ENCODE measurements at regions not wholly inside any gene's neighbourhood (a gene's known extent, or its start where the extent isn't known, plus 50 kb on each side); places are given as distances from the start of the nearest gene placed in this dataset.
"Not testable (repeated sequence)": the region's sequence is repeated elsewhere in the genome, so short reads cannot be mapped to it uniquely, and the experiment has no call there.

DNA sequence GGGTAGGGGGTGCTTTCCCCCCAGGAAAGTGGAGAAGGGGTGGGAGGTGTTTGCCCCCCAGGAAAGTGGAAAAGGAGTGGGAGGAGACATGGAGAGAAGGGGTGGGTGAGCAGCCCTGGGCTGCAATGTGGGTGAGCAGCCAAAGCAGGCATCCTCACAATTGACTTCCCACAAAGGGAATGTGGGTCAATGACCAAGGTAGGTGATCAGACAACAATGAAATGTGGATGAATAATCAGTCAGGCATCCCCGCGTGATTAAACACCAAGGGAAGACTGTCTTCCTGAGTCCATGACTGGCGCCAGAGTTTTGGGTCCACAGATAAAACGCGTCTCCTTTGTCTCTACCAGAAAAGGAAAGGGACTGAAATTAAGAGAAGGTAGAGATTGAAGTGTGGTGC, 558.8 kb downstream of the ADGRL2 start:
- H3K36me3 ChIP-seq (ENCODE audit: insufficient read depth, low read length); H3K4me3 ChIP-seq (ENCODE audit: low read depth in 1 of 2, low read length in 2 of 2); H3K9me3 ChIP-seq (ENCODE audit: low read length); H3K27ac ChIP-seq (ENCODE audit: low read depth, low read length); H3K4me1 ChIP-seq (ENCODE audit: insufficient read depth, low read length); H3K27me3 ChIP-seq (ENCODE audit: control insufficient read depth in 1 of 2, insufficient read depth in 2 of 2, low read length in 2 of 2); H3K9ac ChIP-seq (ENCODE audit: low read length): not testable (repeated sequence)

DNA sequence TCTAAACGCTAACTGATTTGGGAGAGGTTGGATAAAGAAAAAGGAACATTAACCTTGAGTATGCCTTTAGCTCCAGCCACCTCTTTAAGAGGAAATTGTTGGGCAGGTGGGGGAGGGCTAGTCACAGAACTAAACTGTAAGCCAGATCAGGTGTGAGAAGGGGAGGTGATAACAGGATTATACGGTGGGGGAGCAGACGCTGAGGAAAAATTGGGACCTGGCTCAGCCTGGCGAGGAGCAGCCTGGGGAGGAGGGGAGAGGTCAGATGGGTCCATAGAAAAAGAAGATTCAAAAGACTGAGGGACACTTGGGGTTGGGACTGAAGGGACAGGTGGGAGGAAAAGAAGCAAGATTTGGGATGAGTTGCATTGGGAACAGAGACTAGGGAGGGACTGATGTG, 558.0 kb downstream of the ADGRL2 start:
- not testable (repeated sequence) for H3K9ac ChIP-seq (ENCODE audit: low read length); H3K4me3 ChIP-seq (ENCODE audit: low read depth in 1 of 2, low read length in 2 of 2); H3K9me3 ChIP-seq (ENCODE audit: low read length); H3K36me3 ChIP-seq (ENCODE audit: insufficient read depth, low read length); H3K4me1 ChIP-seq (ENCODE audit: insufficient read depth, low read length); H3K27me3 ChIP-seq (ENCODE audit: control insufficient read depth in 1 of 2, insufficient read depth in 2 of 2, low read length in 2 of 2); H3K27ac ChIP-seq (ENCODE audit: low read depth, low read length)

DNA sequence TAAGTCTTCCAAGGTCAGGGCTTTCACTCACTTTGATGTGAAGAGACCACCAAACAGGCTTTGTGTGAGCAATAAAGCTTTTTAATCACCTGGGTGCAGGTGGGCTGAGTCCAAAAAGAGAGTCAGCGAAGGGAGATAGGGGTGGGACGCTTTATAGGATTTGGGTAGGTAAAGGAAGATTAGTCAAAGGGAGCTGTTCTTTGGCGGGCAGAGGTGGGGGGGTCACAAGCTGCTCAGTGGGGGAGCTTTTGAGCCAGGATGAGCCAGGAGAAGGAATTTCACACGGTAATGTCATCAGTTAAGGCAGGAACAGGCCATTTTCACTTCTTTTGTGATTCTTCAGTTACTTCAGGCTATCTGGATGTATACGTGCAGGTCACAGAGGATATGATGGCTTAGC, 553.8 kb downstream of the ADGRL2 start:
- H3K4me3 ChIP-seq (ENCODE audit: low read depth in 1 of 2, low read length in 2 of 2); H3K36me3 ChIP-seq (ENCODE audit: insufficient read depth, low read length); H3K27ac ChIP-seq (ENCODE audit: low read depth, low read length); H3K9me3 ChIP-seq (ENCODE audit: low read length); H3K4me1 ChIP-seq (ENCODE audit: insufficient read depth, low read length); H3K27me3 ChIP-seq (ENCODE audit: control insufficient read depth in 1 of 2, insufficient read depth in 2 of 2, low read length in 2 of 2); H3K9ac ChIP-seq (ENCODE audit: low read length): not testable (repeated sequence)

DNA sequence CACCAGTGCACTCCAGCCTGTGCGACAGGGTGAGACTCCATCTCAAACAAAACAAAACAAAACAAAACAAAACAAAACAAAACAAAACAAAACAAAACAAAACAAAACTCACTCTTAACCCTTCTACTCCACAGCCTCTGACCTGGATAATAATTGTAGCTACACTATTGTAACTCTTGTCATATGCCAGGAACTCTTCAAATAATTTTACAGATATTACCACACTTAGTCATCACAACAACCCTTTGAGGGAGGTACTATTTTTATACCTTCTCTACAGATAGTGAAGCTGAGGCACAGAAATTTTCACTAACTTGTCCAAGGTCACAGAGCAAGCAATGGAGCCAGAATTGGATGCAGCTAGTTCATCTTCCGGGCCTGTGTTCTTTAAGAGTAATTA, 547.8 kb downstream of the ADGRL2 start:
- Histone ChIP-seq H3K4me3 (ENCODE audit: low read depth in 1 of 2, low read length in 2 of 2) (no peak overlapping the region), H3K27me3 (ENCODE audit: control insufficient read depth in 1 of 2, insufficient read depth in 2 of 2, low read length in 2 of 2) (no peaks in the 10 kb centered on the region), H3K9ac (ENCODE audit: low read length) (no peak overlapping the region), H3K4me1 (ENCODE audit: insufficient read depth, low read length) (no peaks in the 10 kb centered on the region), H3K9me3 (ENCODE audit: low read length) (no peaks in the 10 kb centered on the region), H3K27ac (ENCODE audit: low read depth, low read length) (no peak overlapping the region), H3K36me3 (ENCODE audit: insufficient read depth, low read length) (no peaks in the 10 kb centered on the region)

DNA sequence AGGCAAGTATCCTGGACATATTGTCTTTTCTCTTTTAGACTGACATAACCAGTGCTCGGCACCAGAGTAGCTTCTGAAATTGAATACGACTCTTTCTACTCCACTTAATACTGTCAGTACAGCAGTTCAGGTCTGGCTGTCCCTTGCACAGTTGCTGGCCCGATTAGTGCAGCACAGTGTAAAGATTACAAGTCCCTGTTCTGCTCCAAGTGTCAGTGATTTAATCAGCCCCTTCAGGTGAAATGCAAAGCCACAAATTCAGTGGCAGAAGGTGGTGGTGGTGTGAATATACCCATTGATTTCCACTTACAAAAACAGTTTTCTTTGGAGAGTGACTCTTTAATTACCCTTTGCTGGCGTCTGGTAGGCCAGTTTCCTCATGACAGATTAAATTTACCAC, 545.4 kb downstream of the ADGRL2 start:
- H3K27me3 ChIP-seq (ENCODE audit: control insufficient read depth in 1 of 2, insufficient read depth in 2 of 2, low read length in 2 of 2) = no peaks in the 10 kb centered on the region
- no peak overlapping the region for H3K4me3 ChIP-seq (ENCODE audit: low read depth in 1 of 2, low read length in 2 of 2)
- H3K27ac ChIP-seq (ENCODE audit: low read depth, low read length) = no peak overlapping the region
- no peaks in the 10 kb centered on the region for H3K9me3 ChIP-seq (ENCODE audit: low read length)
- no peaks in the 10 kb centered on the region for H3K36me3 ChIP-seq (ENCODE audit: insufficient read depth, low read length)
- no peak overlapping the region for H3K9ac ChIP-seq (ENCODE audit: low read length)
- H3K4me1 ChIP-seq (ENCODE audit: insufficient read depth, low read length) = no peaks in the 10 kb centered on the region

DNA sequence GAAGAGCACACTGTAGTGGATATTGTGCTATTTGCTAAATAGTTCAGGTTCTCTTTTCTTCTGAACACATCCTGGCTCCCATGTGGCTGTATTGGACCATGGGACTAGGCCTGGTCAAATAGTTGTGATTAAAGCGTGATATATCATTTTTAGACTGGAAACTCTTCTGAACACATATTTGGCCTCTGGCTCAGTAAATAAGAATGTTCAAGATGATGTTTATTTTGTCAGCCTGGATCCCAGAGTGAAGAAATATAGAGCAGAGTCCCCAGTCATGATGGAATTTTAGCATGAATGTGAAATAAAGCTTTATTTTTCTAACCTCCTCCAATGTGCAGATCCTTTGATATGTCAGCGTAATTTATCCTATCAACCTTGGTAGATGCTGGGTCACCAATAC, 542.6 kb downstream of the ADGRL2 start:
- Histone ChIP-seq H3K4me3 (ENCODE audit: low read depth in 1 of 2, low read length in 2 of 2) (no peak overlapping the region), H3K4me1 (ENCODE audit: insufficient read depth, low read length) (no peaks in the 10 kb centered on the region), H3K27ac (ENCODE audit: low read depth, low read length) (no peak overlapping the region), H3K36me3 (ENCODE audit: insufficient read depth, low read length) (no peaks in the 10 kb centered on the region), H3K9ac (ENCODE audit: low read length) (no peak overlapping the region), H3K27me3 (ENCODE audit: control insufficient read depth in 1 of 2, insufficient read depth in 2 of 2, low read length in 2 of 2) (no peaks in the 10 kb centered on the region), H3K9me3 (ENCODE audit: low read length) (no peaks in the 10 kb centered on the region)

DNA sequence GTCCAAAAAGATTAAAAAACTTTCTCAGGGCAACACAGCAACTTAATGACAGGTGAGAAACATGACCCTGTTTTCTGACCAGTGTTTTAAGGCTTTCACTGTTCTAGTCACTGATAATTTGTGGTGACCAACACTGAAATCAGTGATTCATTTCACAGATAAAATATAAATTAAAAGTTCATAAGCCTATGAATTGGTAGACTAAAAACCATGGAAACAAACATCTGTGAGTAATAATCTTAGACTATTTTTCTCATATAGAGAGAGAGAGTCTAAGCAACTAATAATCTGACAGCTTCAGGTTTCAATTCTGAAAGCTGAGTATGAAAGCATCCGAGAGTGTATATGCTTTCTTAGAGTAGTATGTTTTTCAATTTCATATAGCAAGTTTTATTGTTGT, 536.9 kb downstream of the ADGRL2 start:
- Histone ChIP-seq H3K9ac (ENCODE audit: low read length) (no peak overlapping the region), H3K36me3 (ENCODE audit: insufficient read depth, low read length) (no peaks in the 10 kb centered on the region), H3K27me3 (ENCODE audit: control insufficient read depth in 1 of 2, insufficient read depth in 2 of 2, low read length in 2 of 2) (no peaks in the 10 kb centered on the region), H3K4me1 (ENCODE audit: insufficient read depth, low read length) (no peaks in the 10 kb centered on the region), H3K4me3 (ENCODE audit: low read depth in 1 of 2, low read length in 2 of 2) (no peak overlapping the region), H3K9me3 (ENCODE audit: low read length) (no peaks in the 10 kb centered on the region), H3K27ac (ENCODE audit: low read depth, low read length) (no peak overlapping the region)

DNA sequence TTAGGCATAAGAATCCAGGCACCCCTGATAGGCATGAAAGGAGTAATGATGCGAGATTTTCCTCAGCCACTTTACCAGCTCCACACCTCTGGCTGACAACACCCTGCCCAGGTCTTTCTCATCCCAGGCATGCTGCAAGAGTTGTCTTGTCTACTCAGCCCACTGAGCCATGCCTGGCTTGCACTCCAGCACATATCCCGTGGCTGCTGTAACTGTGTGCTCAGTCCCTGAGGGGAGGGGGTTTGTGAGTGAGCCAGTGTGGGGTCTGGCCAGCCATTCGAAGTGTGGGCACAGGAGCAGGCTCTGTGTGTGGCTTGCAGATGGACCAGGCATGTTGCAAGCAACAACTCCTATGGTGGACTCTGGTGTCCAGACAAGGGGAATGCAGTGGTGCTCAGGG, 529.6 kb downstream of the ADGRL2 start:
- Histone ChIP-seq H3K9me3 (ENCODE audit: low read length) (no peaks in the 10 kb centered on the region), H3K4me1 (ENCODE audit: insufficient read depth, low read length) (no peaks in the 10 kb centered on the region), H3K36me3 (ENCODE audit: insufficient read depth, low read length) (no peaks in the 10 kb centered on the region), H3K4me3 (ENCODE audit: low read depth in 1 of 2, low read length in 2 of 2) (no peak overlapping the region), H3K9ac (ENCODE audit: low read length) (no peak overlapping the region), H3K27me3 (ENCODE audit: control insufficient read depth in 1 of 2, insufficient read depth in 2 of 2, low read length in 2 of 2) (no peaks in the 10 kb centered on the region), H3K27ac (ENCODE audit: low read depth, low read length) (no peak overlapping the region)

DNA sequence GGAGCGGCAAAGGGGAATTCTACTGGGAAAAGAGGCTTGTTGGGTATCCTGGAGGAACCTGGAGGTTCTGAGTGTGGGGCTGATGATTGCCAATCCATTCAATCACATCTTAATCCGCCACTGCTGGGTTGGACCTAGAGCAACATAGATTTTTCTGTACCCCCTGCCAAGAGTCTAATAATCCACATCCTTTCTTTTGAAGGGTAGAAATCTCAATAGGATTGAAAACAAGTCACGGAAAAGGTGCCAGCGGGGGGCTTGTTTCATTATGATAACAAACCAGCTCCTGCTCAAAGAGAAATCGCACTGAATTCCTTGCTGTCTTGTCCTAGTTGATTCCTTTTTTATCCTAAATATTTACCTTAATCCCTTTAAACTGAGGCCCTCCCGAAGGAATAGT, 528.5 kb downstream of the ADGRL2 start:
- no peak overlapping the region for H3K27ac ChIP-seq (ENCODE audit: low read depth, low read length)
- no peaks in the 10 kb centered on the region for H3K36me3 ChIP-seq (ENCODE audit: insufficient read depth, low read length)
- H3K4me3 ChIP-seq (ENCODE audit: low read depth in 1 of 2, low read length in 2 of 2) = no peak overlapping the region
- no peaks in the 10 kb centered on the region for H3K9me3 ChIP-seq (ENCODE audit: low read length)
- no peaks in the 10 kb centered on the region for H3K27me3 ChIP-seq (ENCODE audit: control insufficient read depth in 1 of 2, insufficient read depth in 2 of 2, low read length in 2 of 2)
- H3K4me1 ChIP-seq (ENCODE audit: insufficient read depth, low read length) = no peaks in the 10 kb centered on the region
- no peak overlapping the region for H3K9ac ChIP-seq (ENCODE audit: low read length)

DNA sequence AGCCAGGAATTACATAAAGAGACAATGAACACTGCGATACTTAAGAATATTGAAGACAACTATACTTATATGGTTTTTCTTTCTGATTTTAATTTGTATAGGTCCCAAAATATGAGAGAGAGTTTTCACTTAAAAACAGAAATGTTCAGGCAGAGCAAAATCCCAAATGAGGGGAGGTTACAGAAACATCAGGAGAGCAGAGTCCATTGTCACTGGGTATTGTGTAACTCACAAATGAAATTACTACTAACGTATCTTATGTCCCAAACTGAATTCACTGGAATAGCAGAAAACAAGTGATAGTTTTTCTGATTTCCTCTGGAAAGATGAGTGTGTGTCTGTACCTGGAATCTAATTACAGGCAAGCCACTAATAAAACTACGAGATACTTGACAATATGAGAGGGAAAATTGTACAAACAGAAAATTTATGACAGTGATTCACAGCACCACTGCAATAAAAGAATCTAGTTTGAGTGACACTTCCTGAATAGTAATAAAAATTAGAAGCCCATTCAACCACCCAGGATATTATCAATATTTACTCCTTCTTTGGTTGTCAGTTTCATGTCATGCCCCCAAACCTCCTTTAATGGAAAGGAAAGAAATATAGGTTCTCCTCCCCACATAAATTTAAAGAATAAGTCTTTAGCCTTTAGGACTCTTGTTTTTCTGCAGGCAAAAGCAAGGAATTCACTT, 522.6 kb downstream of the ADGRL2 start:
- Histone ChIP-seq H3K36me3 (ENCODE audit: insufficient read depth, low read length) (no peaks in the 10 kb centered on the region), H3K27ac (ENCODE audit: low read depth, low read length) (no peak overlapping the region), H3K9me3 (ENCODE audit: low read length) (no peaks in the 10 kb centered on the region), H3K27me3 (ENCODE audit: control insufficient read depth in 1 of 2, insufficient read depth in 2 of 2, low read length in 2 of 2) (no peaks in the 10 kb centered on the region), H3K4me3 (ENCODE audit: low read depth in 1 of 2, low read length in 2 of 2) (no peak overlapping the region), H3K9ac (ENCODE audit: low read length) (no peak overlapping the region), H3K4me1 (ENCODE audit: insufficient read depth, low read length) (no peaks in the 10 kb centered on the region)

DNA sequence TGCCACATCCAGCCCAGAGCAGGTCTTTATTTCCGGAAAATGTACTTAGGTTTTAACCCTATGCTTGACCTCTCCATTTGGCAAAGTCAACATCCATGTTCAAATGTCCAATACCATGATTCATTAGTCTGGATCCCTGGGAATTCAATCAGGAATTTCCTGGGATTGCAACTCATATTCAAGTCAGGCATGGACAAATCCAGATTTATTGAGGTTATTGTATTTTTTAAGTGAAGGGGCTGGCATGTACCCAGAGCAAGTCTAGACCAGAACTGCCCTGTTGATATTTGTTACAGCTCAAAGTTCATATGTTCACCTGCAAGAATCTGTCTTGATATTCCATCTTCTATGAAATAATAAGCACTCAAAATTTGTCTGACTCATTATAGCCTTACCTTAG, 521.1 kb downstream of the ADGRL2 start:
- Histone ChIP-seq H3K27me3 (ENCODE audit: control insufficient read depth in 1 of 2, insufficient read depth in 2 of 2, low read length in 2 of 2) (no peaks in the 10 kb centered on the region), H3K9ac (ENCODE audit: low read length) (no peak overlapping the region), H3K4me1 (ENCODE audit: insufficient read depth, low read length) (no peaks in the 10 kb centered on the region), H3K9me3 (ENCODE audit: low read length) (no peaks in the 10 kb centered on the region), H3K27ac (ENCODE audit: low read depth, low read length) (no peak overlapping the region), H3K4me3 (ENCODE audit: low read depth in 1 of 2, low read length in 2 of 2) (no peak overlapping the region), H3K36me3 (ENCODE audit: insufficient read depth, low read length) (no peaks in the 10 kb centered on the region)

DNA sequence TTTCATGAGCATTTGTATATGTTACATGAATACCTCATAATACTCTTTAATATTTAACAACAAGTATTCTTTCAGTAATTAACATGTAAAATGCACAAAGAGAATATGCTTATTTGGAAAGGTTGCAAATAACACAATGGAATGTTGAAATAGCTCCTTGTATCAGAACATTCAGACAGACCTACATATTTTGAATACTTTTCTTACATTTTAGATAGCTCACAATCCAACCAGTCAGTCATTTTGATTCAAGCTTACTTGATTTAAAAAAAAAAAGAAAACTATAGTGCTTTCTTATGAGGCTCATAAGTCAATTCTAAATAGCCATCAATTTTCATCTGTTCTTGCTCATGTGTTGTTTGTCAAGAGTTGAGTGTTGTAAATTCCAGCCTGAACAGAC, 518.8 kb downstream of the ADGRL2 start:
- Histone ChIP-seq H3K27me3 (ENCODE audit: control insufficient read depth in 1 of 2, insufficient read depth in 2 of 2, low read length in 2 of 2) (no peaks in the 10 kb centered on the region), H3K27ac (ENCODE audit: low read depth, low read length) (no peak overlapping the region), H3K4me1 (ENCODE audit: insufficient read depth, low read length) (no peaks in the 10 kb centered on the region), H3K36me3 (ENCODE audit: insufficient read depth, low read length) (no peaks in the 10 kb centered on the region), H3K4me3 (ENCODE audit: low read depth in 1 of 2, low read length in 2 of 2) (no peak overlapping the region), H3K9me3 (ENCODE audit: low read length) (no peaks in the 10 kb centered on the region), H3K9ac (ENCODE audit: low read length) (no peak overlapping the region)

Data from muscle layer of colon (tissue), 2 donors.